AG10803 (cell line): ENCODE measurements at regions not wholly inside any gene's neighbourhood (a gene's known extent, or its start where the extent isn't known, plus 50 kb on each side); places are given as distances from the start of the nearest gene placed in this dataset.

Source experiments
- DNase-seq: peaks from one replicate; pipeline ENCODE4 v3.0.0; 2010; ENCODE audit warnings: low read depth
- H3K4me3 ChIP-seq: 2 replicates; pipeline ENCODE4 v1.5.1; 2011; ENCODE audit warnings: mild to moderate bottlenecking, low read length, control low read depth
- TF ChIP-seq, protein P1 (sequence below): conservative IDR thresholded peaks from 2 replicates; pipeline ENCODE4 v1.5.1; 2011; ENCODE audit warnings: mild to moderate bottlenecking, low read length, control low read depth, inconsistent platforms

GRCh38 chr5:74507370-74508005 lies 133.0 kb downstream of the ENC1 start:
- TF ChIP-seq, protein P1, sequence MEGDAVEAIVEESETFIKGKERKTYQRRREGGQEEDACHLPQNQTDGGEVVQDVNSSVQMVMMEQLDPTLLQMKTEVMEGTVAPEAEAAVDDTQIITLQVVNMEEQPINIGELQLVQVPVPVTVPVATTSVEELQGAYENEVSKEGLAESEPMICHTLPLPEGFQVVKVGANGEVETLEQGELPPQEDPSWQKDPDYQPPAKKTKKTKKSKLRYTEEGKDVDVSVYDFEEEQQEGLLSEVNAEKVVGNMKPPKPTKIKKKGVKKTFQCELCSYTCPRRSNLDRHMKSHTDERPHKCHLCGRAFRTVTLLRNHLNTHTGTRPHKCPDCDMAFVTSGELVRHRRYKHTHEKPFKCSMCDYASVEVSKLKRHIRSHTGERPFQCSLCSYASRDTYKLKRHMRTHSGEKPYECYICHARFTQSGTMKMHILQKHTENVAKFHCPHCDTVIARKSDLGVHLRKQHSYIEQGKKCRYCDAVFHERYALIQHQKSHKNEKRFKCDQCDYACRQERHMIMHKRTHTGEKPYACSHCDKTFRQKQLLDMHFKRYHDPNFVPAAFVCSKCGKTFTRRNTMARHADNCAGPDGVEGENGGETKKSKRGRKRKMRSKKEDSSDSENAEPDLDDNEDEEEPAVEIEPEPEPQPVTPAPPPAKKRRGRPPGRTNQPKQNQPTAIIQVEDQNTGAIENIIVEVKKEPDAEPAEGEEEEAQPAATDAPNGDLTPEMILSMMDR: no peak
- no peak overlapping the region for H3K4me3 ChIP-seq
- DNase-seq: peak; percentile 22

DNA sequence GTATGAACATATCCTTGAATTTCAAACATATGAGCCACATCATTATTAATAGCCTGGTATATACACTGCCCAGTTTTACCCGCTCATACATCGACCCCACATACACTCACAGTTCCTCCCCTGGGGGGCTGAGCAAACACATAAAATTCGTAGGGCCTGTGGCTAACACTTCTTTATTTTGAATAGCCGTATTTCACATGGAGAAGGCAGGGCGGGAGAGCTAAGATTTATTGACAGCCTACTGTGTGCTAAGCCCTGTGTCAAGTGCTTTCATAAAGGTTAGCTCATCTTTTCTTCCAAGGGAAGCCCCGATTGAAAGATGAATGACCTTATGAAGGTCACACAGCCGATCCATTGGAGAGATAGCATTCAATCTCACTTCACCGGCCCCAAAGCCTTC lies 134.4 kb downstream of the ENC1 start:
- DNase-seq: no peak
- TF ChIP-seq, protein P1: no peak
- H3K4me3 ChIP-seq: no peak overlapping the region

GRCh38 chr5:74504463-74504862 lies 136.1 kb downstream of the ENC1 start:
- no peak overlapping the region for H3K4me3 ChIP-seq
- DNase-seq: no peak
- TF ChIP-seq, protein P1: no peak

DNA sequence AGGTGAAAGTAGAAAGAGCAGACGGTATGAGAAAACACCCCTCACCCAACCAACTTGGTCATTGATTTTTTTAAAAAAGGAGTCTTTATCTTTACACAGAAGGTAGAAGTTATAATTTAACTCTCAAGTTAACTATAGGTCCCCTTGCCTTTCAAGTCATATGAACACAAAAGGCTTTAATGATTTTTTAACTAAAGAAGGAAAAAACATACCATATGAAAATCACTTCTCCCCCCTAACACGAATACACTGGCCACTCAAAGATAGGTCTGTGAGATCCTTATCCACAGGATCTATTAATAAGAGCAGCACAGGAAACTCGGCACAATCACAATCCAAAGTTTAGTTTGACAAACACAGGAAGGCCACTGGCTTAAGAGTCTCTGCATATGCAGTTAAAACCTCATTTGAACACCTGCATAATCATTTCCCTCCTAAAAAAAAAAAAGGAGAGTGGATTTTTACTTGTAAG lies 138.0 kb downstream of the ENC1 start:
- TF ChIP-seq, protein P1: no peak
- H3K4me3 ChIP-seq: no peak overlapping the region
- no peak for DNase-seq

DNA sequence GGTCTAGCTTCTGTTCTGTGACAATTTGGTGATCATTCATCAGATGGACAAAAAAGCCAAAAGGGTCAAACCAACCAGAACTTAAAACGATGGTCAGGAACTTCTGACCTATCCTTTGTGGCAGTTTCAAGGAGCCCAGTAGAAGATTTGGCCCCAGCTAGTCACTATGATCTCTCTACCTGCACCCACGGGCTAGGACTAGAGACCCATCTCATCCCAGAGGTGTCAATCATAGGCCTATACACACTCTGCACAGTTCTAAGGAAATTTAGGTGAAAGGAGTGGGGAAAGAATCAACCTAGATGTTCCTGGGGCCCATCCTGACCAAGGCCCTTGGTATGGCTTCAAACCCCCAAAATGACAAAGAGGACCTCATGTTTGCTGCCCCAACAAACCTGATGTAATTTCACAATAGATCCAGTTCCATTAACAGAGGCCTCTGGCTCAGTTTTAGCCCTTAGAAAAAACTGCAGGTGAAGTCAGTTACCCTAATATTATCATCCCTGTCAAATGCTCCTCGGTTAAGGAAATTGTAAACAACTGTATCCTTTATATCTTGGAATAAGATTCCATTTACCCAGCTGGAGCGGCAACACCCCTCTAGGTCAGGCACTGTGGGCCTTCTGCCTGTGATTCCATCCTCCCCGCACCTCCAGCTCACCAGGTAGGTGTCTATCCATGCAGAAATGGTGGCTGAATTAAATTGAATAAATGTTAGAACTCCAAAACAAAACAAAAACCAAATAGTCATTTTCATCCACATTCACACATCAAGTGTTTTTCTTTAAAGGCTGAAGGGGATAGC lies 138.7 kb downstream of the ENC1 start:
- no peak overlapping the region for H3K4me3 ChIP-seq
- DNase-seq: no peak
- TF ChIP-seq, protein P1: no peak

GRCh38 chr5:74500110-74500917 lies 140.2 kb downstream of the ENC1 start:
- DNase-seq: no peak
- H3K4me3 ChIP-seq: no peak overlapping the region
- TF ChIP-seq, protein P1: no peak
